Liver (tissue), 3 donors: ENCODE measurements at regions not wholly inside any gene's neighbourhood (a gene's known extent, or its start where the extent isn't known, plus 50 kb on each side); places are given as distances from the start of the nearest gene placed in this dataset.

Experiments used
- GABPA ChIP-seq, 2 donors: IDR thresholded peaks in 1 of 2; conservative IDR thresholded peaks in 1 of 2; 2 replicates each; pipeline ENCODE4 v1.6.1; 2016; ENCODE audit warnings: antibody characterized with exemption in 2 of 2, mild to moderate bottlenecking in 1 of 2, moderate library complexity in 1 of 2
- RAD21 ChIP-seq, 2 donors: IDR thresholded peaks; 2 replicates each; pipeline ENCODE4 v1.6.1; 2016; ENCODE audit warnings: antibody characterized with exemption in 2 of 2, mild to moderate bottlenecking in 2 of 2
- SP1 ChIP-seq: IDR thresholded peaks from 2 replicates; pipeline ENCODE4 v1.6.1; 2018; ENCODE audit warnings: antibody characterized with exemption, mild to moderate bottlenecking
- TF ChIP-seq, protein P1 (sequence below): fragments of 150-350 bp; IDR thresholded peaks from 2 replicates; pipeline ENCODE4 v1.5.1; 2017; ENCODE audit warnings: improper control_type of control experiment, low read depth, low read length; ENCODE audit not compliant: missing input control
- donor health status: healthy.
- donor health status: healthy.

DNA sequence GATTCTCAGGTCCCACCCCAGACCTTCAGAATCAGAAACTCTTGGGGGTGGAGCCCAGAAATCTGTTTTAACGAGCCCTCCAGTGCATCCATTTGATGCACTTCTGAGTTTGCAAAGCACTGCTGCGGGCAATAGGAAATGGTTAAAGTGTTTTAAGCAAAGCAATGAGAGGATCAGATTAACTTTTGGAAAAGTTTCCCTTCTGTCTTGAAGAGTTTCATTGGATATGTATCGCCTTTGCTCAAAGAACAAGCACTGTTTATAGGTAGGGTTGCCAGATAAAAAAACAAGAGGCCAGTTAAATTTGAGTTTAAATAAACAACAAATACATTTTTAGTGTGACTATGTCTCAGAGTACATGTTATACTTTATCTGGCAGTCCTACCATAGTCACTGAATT, 226.0 kb downstream of the BMP7 start:
- TF ChIP-seq, protein P1, sequence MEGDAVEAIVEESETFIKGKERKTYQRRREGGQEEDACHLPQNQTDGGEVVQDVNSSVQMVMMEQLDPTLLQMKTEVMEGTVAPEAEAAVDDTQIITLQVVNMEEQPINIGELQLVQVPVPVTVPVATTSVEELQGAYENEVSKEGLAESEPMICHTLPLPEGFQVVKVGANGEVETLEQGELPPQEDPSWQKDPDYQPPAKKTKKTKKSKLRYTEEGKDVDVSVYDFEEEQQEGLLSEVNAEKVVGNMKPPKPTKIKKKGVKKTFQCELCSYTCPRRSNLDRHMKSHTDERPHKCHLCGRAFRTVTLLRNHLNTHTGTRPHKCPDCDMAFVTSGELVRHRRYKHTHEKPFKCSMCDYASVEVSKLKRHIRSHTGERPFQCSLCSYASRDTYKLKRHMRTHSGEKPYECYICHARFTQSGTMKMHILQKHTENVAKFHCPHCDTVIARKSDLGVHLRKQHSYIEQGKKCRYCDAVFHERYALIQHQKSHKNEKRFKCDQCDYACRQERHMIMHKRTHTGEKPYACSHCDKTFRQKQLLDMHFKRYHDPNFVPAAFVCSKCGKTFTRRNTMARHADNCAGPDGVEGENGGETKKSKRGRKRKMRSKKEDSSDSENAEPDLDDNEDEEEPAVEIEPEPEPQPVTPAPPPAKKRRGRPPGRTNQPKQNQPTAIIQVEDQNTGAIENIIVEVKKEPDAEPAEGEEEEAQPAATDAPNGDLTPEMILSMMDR = no peak
- TF ChIP-seq GABPA (IDR thresholded peaks at IDR 0.05 in 1 of 2, conservative IDR thresholded peaks at IDR 0.05 in 1 of 2) (no peak), SP1 (no peak), RAD21 (IDR thresholded peaks at IDR 0.05) (no peak)
